ENCODE measurements at regions not wholly inside any gene's neighbourhood (a gene's known extent, or its start where the extent isn't known, plus 50 kb on each side); places are given as distances from the start of the nearest gene placed in this dataset.

- ChIA-PET CTCF (no interaction called here), POLR2A (interaction anchor here (0.9 kb wide), 1 partner anchor 517 kb away, joined by 3 read pairs; no protein-coding TSS in a partner anchor)
Observed at GRCh38 chr14:71659159-71659558, 273.1 kb upstream of the RGS6 start.

- CTCF ChIA-PET, result no interaction called here
- POLR2A ChIA-PET, result no interaction called here
Observed at GRCh38 chr14:71661441-71661840, 270.8 kb upstream of the RGS6 start.

GRCh38 chr14:71662291-71662790 is 269.9 kb upstream of the RGS6 start:
- POLR2A ChIA-PET, result no interaction called here
- CTCF ChIA-PET, result no interaction called here

GRCh38 chr14:71665157-71665556 is 267.1 kb upstream of the RGS6 start:
- ChIA-PET CTCF (no interaction called here), POLR2A (no interaction called here)

- ChIA-PET CTCF (no interaction called here), POLR2A (no interaction called here)
Observed at GRCh38 chr14:71665781-71666180, 266.4 kb upstream of the RGS6 start.

GRCh38 chr14:71666571-71667145 is 265.6 kb upstream of the RGS6 start:
- ChIA-PET CTCF (no interaction called here), POLR2A (no interaction called here)

- ChIA-PET POLR2A (no interaction called here), CTCF (no interaction called here)
Observed at GRCh38 chr14:71668186-71668912, 263.9 kb upstream of the RGS6 start.

GRCh38 chr14:71672596-71672995 is 259.6 kb upstream of the RGS6 start:
- CTCF ChIA-PET, result no interaction called here
- POLR2A ChIA-PET, result interaction anchor here (0.7 kb wide), 1 partner anchor 415 kb away, joined by 4 read pairs; no protein-coding TSS in a partner anchor

GRCh38 chr14:71675126-71675899 is 256.9 kb upstream of the RGS6 start:
- ChIA-PET CTCF (interaction anchor here (0.7 kb wide), 1 partner anchor 570 kb away, joined by 4 read pairs; no protein-coding TSS in a partner anchor), POLR2A (no interaction called here)

GRCh38 chr14:71675900-71676287 is 256.3 kb upstream of the RGS6 start:
- CTCF ChIA-PET, result interaction anchor here (0.7 kb wide), 1 partner anchor 570 kb away, joined by 4 read pairs; no protein-coding TSS in a partner anchor
- POLR2A ChIA-PET, result no interaction called here

GRCh38 chr14:71680736-71681387 is 251.4 kb upstream of the RGS6 start:
- CTCF ChIA-PET, result no interaction called here
- POLR2A ChIA-PET, result no interaction called here

GRCh38 chr14:71682337-71682736 is 249.9 kb upstream of the RGS6 start:
- POLR2A ChIA-PET, result no interaction called here
- CTCF ChIA-PET, result no interaction called here

GRCh38 chr14:71684323-71684722 is 247.9 kb upstream of the RGS6 start:
- POLR2A ChIA-PET, result no interaction called here
- CTCF ChIA-PET, result no interaction called here

- ChIA-PET CTCF (no interaction called here), POLR2A (no interaction called here)
Observed at GRCh38 chr14:71686677-71687076, 245.6 kb upstream of the RGS6 start.

- ChIA-PET CTCF (no interaction called here), POLR2A (no interaction called here)
Observed at GRCh38 chr14:71687166-71687831, 244.9 kb upstream of the RGS6 start.

- ChIA-PET CTCF (no interaction called here), POLR2A (no interaction called here)
Observed at GRCh38 chr14:71688576-71688975, 243.7 kb upstream of the RGS6 start.

- POLR2A ChIA-PET, result no interaction called here
- CTCF ChIA-PET, result no interaction called here
Observed at GRCh38 chr14:71690478-71690877, 241.8 kb upstream of the RGS6 start.

GRCh38 chr14:71692496-71692895 is 239.7 kb upstream of the RGS6 start:
- CTCF ChIA-PET, result no interaction called here
- POLR2A ChIA-PET, result no interaction called here

- POLR2A ChIA-PET, result no interaction called here
Observed at GRCh38 chr14:71693381-71693780, 238.8 kb upstream of the RGS6 start.

More at GRCh38 chr14:71693381-71693780, 238.8 kb upstream of the RGS6 start:
- CTCF ChIA-PET, result no interaction called here

Measured in activated CD8-positive, alpha-beta memory T cell treated with anti-CD3 and anti-CD28 coated beads for 36 hours (primary cell).